H1 (cell line): ENCODE measurements at regions not wholly inside any gene's neighbourhood (a gene's known extent, or its start where the extent isn't known, plus 50 kb on each side); places are given as distances from the start of the nearest gene placed in this dataset.

Experiments
- CTCF ChIA-PET: fragments of 300-600 bp; sonication (Branson Sonifier 250); formaldehyde crosslinking; loops from one replicate; lab custom pipeline; 2021; ENCODE audit not compliant: partially characterized antibody; lab: Charles Lee
- POLR2A ChIA-PET: fragments of 300-600 bp; sonication (Branson Sonifier 250); formaldehyde crosslinking; loops from one replicate; lab custom pipeline; 2021; ENCODE audit warnings: inconsistent platforms; ENCODE audit not compliant: partially characterized antibody; lab: Charles Lee
- DNase-seq, 2 experiments: peaks; one replicate each; pipeline versions ENCODE4 v3.0.0 to v3.0.0-alpha.2; 2010 to 2022; ENCODE audit warnings: low spot score in 2 of 2, low read depth in 1 of 2, mixed read lengths in 1 of 2
- FAIRE-seq: peaks from 2 replicates; lab custom pipeline; 2011; peaks lifted over from hg19 to GRCh38; lab: Jason Lieb, UNC
- H2AFZ ChIP-seq: 2 replicates; pipeline ENCODE4 v1.8.1; 2012; ENCODE audit warnings: low read length, inconsistent platforms
- H2AK5ac ChIP-seq: 2 replicates; pipeline ENCODE4 v1.6.1; 2013; ENCODE audit warnings: low read depth, low read length
- H2BK120ac ChIP-seq: replicated peaks from 2 replicates; pipeline ENCODE3; 2013; ENCODE audit warnings: low read depth, low read length, inconsistent platforms
- H2BK12ac ChIP-seq: 2 replicates; pipeline ENCODE4 v1.6.1; 2013; ENCODE audit warnings: low read depth, low read length
- H2BK15ac ChIP-seq: 2 replicates; pipeline ENCODE4 v1.6.1; 2013; ENCODE audit warnings: low read length
- H2BK20ac ChIP-seq: 2 replicates; pipeline ENCODE4 v1.6.1; 2013; ENCODE audit warnings: low read length
- H2BK5ac ChIP-seq: 2 replicates; pipeline ENCODE4 v1.6.1; 2013; ENCODE audit warnings: low read depth, low read length
- H3K14ac ChIP-seq: 2 replicates; pipeline ENCODE4 v1.6.1; 2013; ENCODE audit warnings: inconsistent platforms; ENCODE audit not compliant: insufficient read length
- H3K18ac ChIP-seq: 2 replicates; pipeline ENCODE4 v1.6.1; 2013; ENCODE audit warnings: low read length; ENCODE audit errors: extremely low read depth
- H3K23ac ChIP-seq: 2 replicates; pipeline ENCODE4 v1.6.1; 2013; ENCODE audit warnings: inconsistent platforms; ENCODE audit not compliant: insufficient read length
- H3K23me2 ChIP-seq: 2 replicates; pipeline ENCODE4 v1.6.1; 2013; ENCODE audit warnings: low read depth, low read length
- H3K27ac ChIP-seq: 2 replicates; pipeline ENCODE4 v1.6.1; 2011; ENCODE audit warnings: low read depth, low read length, inconsistent platforms
- H3K27me3 ChIP-seq, 4 experiments: replicated peaks in 1 of 4; 1 replicate in 1 of 4; 2 replicates in 3 of 4; pipeline versions ENCODE4 v1.6.1 to v1.8.1; 2011 to 2013; ENCODE audit warnings: low read length in 3 of 4, mild to moderate bottlenecking in 3 of 4, inconsistent platforms in 2 of 4, mixed read lengths in 2 of 4, moderate library complexity in 1 of 4; ENCODE audit not compliant: control insufficient read depth in 3 of 4, insufficient read depth in 3 of 4; ENCODE audit errors: extremely low read depth in 1 of 4
- H3K36me3 ChIP-seq, 4 experiments: 2 replicates each; pipeline versions ENCODE4 v1.6.1 to v1.8.1; 2011 to 2013; ENCODE audit warnings: mild to moderate bottlenecking in 4 of 4, low read length in 3 of 4, moderate library complexity in 2 of 4, control low read depth in 1 of 4, inconsistent platforms in 1 of 4; ENCODE audit not compliant: insufficient read depth in 4 of 4, control insufficient read depth in 2 of 4
- H3K4ac ChIP-seq: replicated peaks from 2 replicates; pipeline ENCODE3; 2013; ENCODE audit warnings: low read length, low read depth, mixed read lengths, inconsistent platforms; ENCODE audit not compliant: insufficient read length
- H3K4me1 ChIP-seq, 4 experiments: replicated peaks in 1 of 4; 1 replicate in 1 of 4; 2 replicates in 3 of 4; pipeline versions ENCODE4 v1.6.1 to v1.8.1; 2011 to 2013; ENCODE audit warnings: low read length in 3 of 4, inconsistent platforms in 2 of 4, mixed read lengths in 1 of 4; ENCODE audit not compliant: insufficient read depth in 4 of 4, control insufficient read depth in 3 of 4
- H3K4me2 ChIP-seq, 2 experiments: 2 replicates each; pipeline versions ENCODE4 v1.6.1 to v1.8.1; 2011 to 2013; ENCODE audit warnings: low read depth in 2 of 2, low read length in 2 of 2, control low read depth in 1 of 2, inconsistent platforms in 1 of 2, mild to moderate bottlenecking in 1 of 2; ENCODE audit not compliant: insufficient read depth in 1 of 2
- H3K4me3 ChIP-seq, 4 experiments: fragments of 200-600, 300-600 bp in 1 of 4; sonication (generic), shearing (Covaris generic), sonication (Bioruptor Twin) in 1 of 4; 2 replicates each; pipeline versions ENCODE4 v1.5.1 to v1.8.1; 2011 to 2016; ENCODE audit warnings: low read length in 4 of 4, low read depth in 3 of 4, control low read depth in 2 of 4, inconsistent platforms in 2 of 4, mild to moderate bottlenecking in 2 of 4, mixed read lengths in 1 of 4, moderate library complexity in 1 of 4; ENCODE audit not compliant: insufficient read depth in 2 of 4; ENCODE audit errors: extremely low read depth in 1 of 4
- H3K56ac ChIP-seq: replicated peaks from 2 replicates; pipeline ENCODE3; 2013; ENCODE audit warnings: low read depth, mild to moderate bottlenecking, mixed read lengths, low read length, inconsistent platforms; ENCODE audit not compliant: insufficient read length
- H3K79me1 ChIP-seq: 2 replicates; pipeline ENCODE4 v1.6.1; 2013; ENCODE audit warnings: low read depth, low read length, control low read depth
- H3K79me2 ChIP-seq, 2 experiments: 2 replicates each; pipeline versions ENCODE4 v1.6.1 to v1.8.1; 2012 to 2013; ENCODE audit warnings: low read length in 2 of 2, mild to moderate bottlenecking in 2 of 2, inconsistent platforms in 1 of 2; ENCODE audit not compliant: insufficient read depth in 2 of 2, control insufficient read depth in 1 of 2
- H3K9ac ChIP-seq, 4 experiments: replicated peaks in 1 of 4; 1 replicate in 1 of 4; 2 replicates in 3 of 4; pipeline versions ENCODE4 v1.6.1 to v1.8.1; 2011 to 2013; ENCODE audit warnings: low read depth in 3 of 4, low read length in 3 of 4, control low read depth in 2 of 4, mild to moderate bottlenecking in 2 of 4, moderate library complexity in 2 of 4, inconsistent platforms in 1 of 4; ENCODE audit errors: extremely low read depth in 1 of 4
- H3K9me3 ChIP-seq, 2 experiments: 2 replicates each; pipeline versions ENCODE4 v1.6.1 to v1.8.1; 2012 to 2013; ENCODE audit warnings: mild to moderate bottlenecking in 2 of 2, moderate library complexity in 2 of 2, control low read depth in 1 of 2, inconsistent platforms in 1 of 2, low read depth in 1 of 2, low read length in 1 of 2, mixed read lengths in 1 of 2; ENCODE audit not compliant: insufficient read depth in 2 of 2
- H4K20me1 ChIP-seq, 2 experiments: replicated peaks in 1 of 2; 2 replicates each; pipeline versions ENCODE3 to v1.8.1; 2011 to 2013; ENCODE audit warnings: inconsistent platforms in 2 of 2, low read length in 2 of 2, mild to moderate bottlenecking in 1 of 2; ENCODE audit not compliant: insufficient read depth in 2 of 2, control insufficient read depth in 1 of 2
- H4K5ac ChIP-seq: 2 replicates; pipeline ENCODE4 v1.6.1; 2013; ENCODE audit warnings: low read length, low read depth, mixed read lengths, inconsistent platforms; ENCODE audit not compliant: insufficient read length
- H4K8ac ChIP-seq: 2 replicates; pipeline ENCODE4 v1.8.0; 2013; ENCODE audit warnings: mild to moderate bottlenecking, moderate library complexity, low read length, inconsistent platforms; ENCODE audit not compliant: insufficient read depth; ENCODE audit errors: extremely low read depth
- H4K91ac ChIP-seq: replicated peaks from 2 replicates; pipeline ENCODE3; 2013; ENCODE audit warnings: low read length, mixed read lengths, inconsistent platforms; ENCODE audit not compliant: insufficient read length
- FOSL1 ChIP-seq: IDR thresholded peaks from 2 replicates; pipeline ENCODE4 v1.6.1; 2011; ENCODE audit warnings: mild to moderate bottlenecking, low read depth, low read length, moderate library complexity; ENCODE audit not compliant: insufficient read depth
- WGBS, 2 experiments: shearing (Covaris generic) in 1 of 2; methylation state at CpG; one replicate each; pipeline versions ENCODE4 v1.1.6 to v1.1.7; 2013 to 2015; ENCODE audit warnings: low lambda C conversion rate in 2 of 2, mixed read lengths in 2 of 2, inconsistent platforms in 1 of 2, low coverage in 1 of 2, missing lambda C conversion rate in 1 of 2; ENCODE audit not compliant: insufficient replicate concordance in 2 of 2, insufficient coverage in 1 of 2, insufficient read length in 1 of 2; ENCODE audit errors: extremely low coverage in 1 of 2, missing lambda C conversion rate in 1 of 2; 5-methylcytosine and 5-hydroxymethylcytosine counted together

DNA sequence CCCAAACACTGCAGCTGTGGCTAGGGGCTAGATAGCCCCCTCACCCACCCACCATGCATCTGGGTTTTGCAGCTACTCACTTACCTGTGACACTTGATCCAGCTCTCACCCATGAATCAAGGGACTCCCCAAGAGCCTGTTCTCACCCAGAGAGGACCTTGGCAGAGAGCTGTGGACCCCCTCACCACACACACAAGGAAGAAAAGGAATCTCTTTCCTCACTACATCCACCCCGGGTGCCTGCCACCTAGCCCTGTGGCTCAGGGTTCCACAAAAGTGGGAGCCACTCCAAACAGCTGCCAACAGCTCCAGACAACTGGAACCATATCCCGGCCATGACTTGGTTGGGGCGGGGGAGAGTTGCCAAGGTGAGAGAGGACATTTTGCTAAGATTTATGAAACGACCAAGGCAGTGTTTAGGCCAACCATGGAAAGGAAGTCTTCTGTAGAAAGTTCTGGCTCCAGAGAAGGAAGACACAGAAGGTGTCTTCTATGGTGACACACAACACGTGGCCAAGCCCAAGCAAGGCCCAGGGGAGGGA, 522.1 kb upstream of the RAB6C start:
- Histone ChIP-seq H3K4me3 (no peak overlapping the region), H3K18ac (no peak overlapping the region), H3K79me1 (no peaks in the 10 kb centered on the region), H4K20me1 (no peaks in the 10 kb centered on the region), H3K4me2 (no peak overlapping the region), H4K8ac (no peak overlapping the region), H3K27me3 (no peaks in the 10 kb centered on the region), H3K14ac (no peak overlapping the region), H4K91ac (no peak overlapping the region), H3K56ac (no peak overlapping the region), H3K4me1 (no peaks in the 10 kb centered on the region), H2AFZ (no peak overlapping the region), H3K79me2 (no peaks in the 10 kb centered on the region), H2BK20ac (no peak overlapping the region), H2BK12ac (no peak overlapping the region), H3K27ac (no peak overlapping the region), H3K23ac (no peak overlapping the region), H2BK15ac (no peak overlapping the region), H3K9me3 (no peaks in the 10 kb centered on the region), H3K23me2 (no peaks in the 10 kb centered on the region), H2BK5ac (no peak overlapping the region), H2BK120ac (no peak overlapping the region), H4K5ac (no peak overlapping the region), H3K36me3 (no peaks in the 10 kb centered on the region), H3K4ac (no peak overlapping the region), H2AK5ac (no peak overlapping the region), H3K9ac (no peak overlapping the region)
- no peak for DNase-seq
- CTCF ChIA-PET, result interaction anchor here (0.8 to 1.0 kb wide), 2 partner anchors 8 to 24 kb away, joined by 3 read pairs; no protein-coding TSS in a partner anchor
- POLR2A ChIA-PET, result no interaction called here
- no peak for TF ChIP-seq FOSL1
- FAIRE-seq, result no peak
- 86% methylated on average over 5 of the region's 5 CpGs; no CpG with 5 or more reads in 1 of the 2 experiments for WGBS, 2 experiments
